PFSK-1 (cell line): ENCODE measurements at regions not wholly inside any gene's neighbourhood (a gene's known extent, or its start where the extent isn't known, plus 50 kb on each side); places are given as distances from the start of the nearest gene placed in this dataset.

Experiments
- FOXP2 ChIP-seq: optimal IDR thresholded peaks from 2 replicates; pipeline ENCODE3; 2011; ENCODE audit warnings: borderline replicate concordance, control low read depth, inconsistent platforms; ENCODE audit not compliant: insufficient read depth; ENCODE audit errors: extremely low read length, extremely low read depth
- POLR2AphosphoS5 ChIP-seq: IDR thresholded peaks from 2 replicates; pipeline ENCODE4 v1.6.1; 2012; ENCODE audit warnings: low read depth, mild to moderate bottlenecking, control low read depth, low read length, moderate library complexity
- SIN3A ChIP-seq: IDR thresholded peaks from 2 replicates; pipeline ENCODE4 v1.6.1; 2012; ENCODE audit warnings: mild to moderate bottlenecking, low read length, moderate library complexity, borderline replicate concordance; ENCODE audit not compliant: insufficient read depth
- TAF1 ChIP-seq: IDR thresholded peaks from 2 replicates; pipeline ENCODE4 v1.6.1; 2012; ENCODE audit warnings: low read length, control low read depth, borderline replicate concordance; ENCODE audit not compliant: insufficient read depth

DNA sequence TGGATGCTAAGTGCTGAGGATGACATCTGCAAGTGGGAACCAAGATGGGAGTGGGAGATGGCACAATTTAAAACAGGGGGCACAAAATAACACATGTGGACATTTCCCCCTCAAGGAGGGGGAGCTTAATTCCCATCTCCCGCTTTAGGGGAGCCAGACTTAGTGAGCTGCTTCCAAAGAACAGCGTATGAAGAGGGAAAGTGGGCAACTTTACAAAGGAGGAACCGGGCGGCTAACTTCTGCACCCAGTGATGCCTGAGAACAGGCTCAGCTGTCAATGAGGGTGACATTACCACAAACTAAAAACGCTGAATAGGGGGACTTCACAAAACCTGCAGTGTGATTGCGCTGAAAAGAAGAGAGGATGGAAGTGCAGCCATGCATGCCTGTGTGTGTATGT is 95.5 kb upstream of the NXT1 start:
- TF ChIP-seq POLR2AphosphoS5 = no peak
- no peak for TF ChIP-seq TAF1
- no peak for TF ChIP-seq SIN3A
- no peak for TF ChIP-seq FOXP2
